ENCODE measurements at regions not wholly inside any gene's neighbourhood (a gene's known extent, or its start where the extent isn't known, plus 50 kb on each side); places are given as distances from the start of the nearest gene placed in this dataset.

DNA sequence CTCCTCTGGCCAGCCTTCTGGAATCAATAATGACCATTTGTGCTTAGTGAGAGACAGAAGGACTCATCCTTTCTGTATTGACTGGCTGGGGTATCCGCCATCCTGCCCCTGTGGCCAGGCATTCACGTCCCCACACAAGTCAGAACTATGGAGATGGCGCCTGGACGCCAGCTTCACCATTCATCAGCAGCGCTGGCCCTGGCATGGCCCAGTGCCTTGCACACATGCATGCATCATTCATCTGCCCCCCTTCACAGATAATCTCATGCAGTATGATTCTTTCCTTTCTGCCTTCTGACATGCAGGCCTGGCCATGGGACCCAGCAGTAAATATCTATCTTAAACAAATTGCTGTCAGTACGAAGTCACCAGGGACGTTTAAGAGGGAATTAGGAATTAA is 114.8 kb upstream of the MKI67 start:
- Histone ChIP-seq H3K27me3 (peaks cover 0 to 14% (median 0%) of the 10 kb centered on the region in 9 donors), H3K9me3 (peaks cover 0 to 4% (median 0%) of the 10 kb centered on the region in 12 donors), H3K36me3 (no peaks in the 10 kb centered on the region), H3K4me1 (no peaks in the 10 kb centered on the region), H3K4me3 (no peak overlapping the region), H3K27ac (no peak overlapping the region)
- TF ChIP-seq, protein P1, sequence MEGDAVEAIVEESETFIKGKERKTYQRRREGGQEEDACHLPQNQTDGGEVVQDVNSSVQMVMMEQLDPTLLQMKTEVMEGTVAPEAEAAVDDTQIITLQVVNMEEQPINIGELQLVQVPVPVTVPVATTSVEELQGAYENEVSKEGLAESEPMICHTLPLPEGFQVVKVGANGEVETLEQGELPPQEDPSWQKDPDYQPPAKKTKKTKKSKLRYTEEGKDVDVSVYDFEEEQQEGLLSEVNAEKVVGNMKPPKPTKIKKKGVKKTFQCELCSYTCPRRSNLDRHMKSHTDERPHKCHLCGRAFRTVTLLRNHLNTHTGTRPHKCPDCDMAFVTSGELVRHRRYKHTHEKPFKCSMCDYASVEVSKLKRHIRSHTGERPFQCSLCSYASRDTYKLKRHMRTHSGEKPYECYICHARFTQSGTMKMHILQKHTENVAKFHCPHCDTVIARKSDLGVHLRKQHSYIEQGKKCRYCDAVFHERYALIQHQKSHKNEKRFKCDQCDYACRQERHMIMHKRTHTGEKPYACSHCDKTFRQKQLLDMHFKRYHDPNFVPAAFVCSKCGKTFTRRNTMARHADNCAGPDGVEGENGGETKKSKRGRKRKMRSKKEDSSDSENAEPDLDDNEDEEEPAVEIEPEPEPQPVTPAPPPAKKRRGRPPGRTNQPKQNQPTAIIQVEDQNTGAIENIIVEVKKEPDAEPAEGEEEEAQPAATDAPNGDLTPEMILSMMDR (IDR thresholded peaks at IDR 0.05), result no peak
- TF ChIP-seq POLR2A (IDR thresholded peaks at IDR 0.05), result no peak
- DNase-seq (no peak), ATAC-seq (no peak)
- 86 to 93% (median 91%) methylated on average over 7 of the region's 7 CpGs for WGBS, 4 donors
- intact Hi-C loops (cut with DNase I), result no loop called here

DNA sequence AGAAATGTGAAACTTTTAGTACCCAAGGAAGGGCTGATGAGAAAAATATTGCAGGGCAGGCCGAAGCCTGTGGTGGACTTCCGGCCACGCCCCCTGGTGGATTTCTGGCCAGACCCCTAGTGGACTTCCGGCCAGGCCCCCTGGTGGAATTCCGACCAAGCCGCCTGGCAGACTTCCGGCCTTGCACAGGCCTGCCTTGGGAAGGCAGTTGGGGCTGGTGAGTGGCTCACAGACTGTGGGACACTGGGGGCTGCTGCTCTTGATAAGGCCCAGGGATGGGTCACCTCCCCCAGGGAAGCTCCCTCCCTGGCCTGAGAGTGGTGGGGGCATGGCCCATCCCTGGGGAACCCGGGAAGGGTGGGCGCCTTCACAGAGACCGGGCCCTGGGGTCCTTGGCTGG is 116.4 kb upstream of the MKI67 start:
- Histone ChIP-seq H3K27me3 (peaks cover 0 to 7% (median 0%) of the 10 kb centered on the region in 9 donors), H3K27ac (no peak overlapping the region), H3K4me1 (no peaks in the 10 kb centered on the region), H3K9me3 (peaks cover 0 to 4% (median 0%) of the 10 kb centered on the region in 12 donors), H3K4me3 (no peak overlapping the region), H3K36me3 (no peaks in the 10 kb centered on the region)
- no peak for TF ChIP-seq POLR2A (IDR thresholded peaks at IDR 0.05)
- TF ChIP-seq, protein P1 (IDR thresholded peaks at IDR 0.05), result no peak
- intact Hi-C loops (cut with DNase I), result no loop called here
- 65 to 89% (median 74%) methylated on average over 5 to 10 of the region's 10 CpGs for WGBS, 4 donors
- DNase-seq (no peak), ATAC-seq (no peak)

DNA sequence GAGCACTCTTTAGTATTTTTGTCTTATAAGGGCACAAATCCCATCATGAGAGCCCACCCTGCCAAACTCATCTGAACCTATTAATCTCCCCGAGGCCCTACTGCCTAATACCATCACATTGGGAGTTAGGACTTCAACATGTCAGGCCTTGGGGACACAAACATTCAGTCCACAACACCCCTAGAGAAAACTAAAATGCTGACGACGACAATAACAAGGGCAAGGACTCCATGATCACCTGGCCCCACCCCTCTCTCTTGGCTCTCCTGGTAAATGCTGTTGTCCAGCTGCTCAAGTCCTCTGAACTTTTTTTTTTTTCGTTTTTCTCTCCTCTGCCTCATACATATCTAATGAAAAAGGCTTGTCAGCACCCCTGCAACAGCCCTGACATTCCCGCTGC is 118.8 kb upstream of the MKI67 start:
- Histone ChIP-seq H3K36me3 (no peaks in the 10 kb centered on the region), H3K27me3 (no peaks in the 10 kb centered on the region), H3K4me3 (no peak overlapping the region), H3K4me1 (no peaks in the 10 kb centered on the region), H3K27ac (no peak overlapping the region), H3K9me3 (peaks cover 0 to 4% (median 0%) of the 10 kb centered on the region in 12 donors)
- TF ChIP-seq, protein P1 (IDR thresholded peaks at IDR 0.05), result no peak
- no peak for TF ChIP-seq POLR2A (IDR thresholded peaks at IDR 0.05)
- no peak for ATAC-seq
- WGBS, 4 donors, result 70 to 85% (median 81%) methylated on average over 5 of the region's 5 CpGs
- intact Hi-C loops (cut with DNase I), result no loop called here
- DNase-seq, result no peak

DNA sequence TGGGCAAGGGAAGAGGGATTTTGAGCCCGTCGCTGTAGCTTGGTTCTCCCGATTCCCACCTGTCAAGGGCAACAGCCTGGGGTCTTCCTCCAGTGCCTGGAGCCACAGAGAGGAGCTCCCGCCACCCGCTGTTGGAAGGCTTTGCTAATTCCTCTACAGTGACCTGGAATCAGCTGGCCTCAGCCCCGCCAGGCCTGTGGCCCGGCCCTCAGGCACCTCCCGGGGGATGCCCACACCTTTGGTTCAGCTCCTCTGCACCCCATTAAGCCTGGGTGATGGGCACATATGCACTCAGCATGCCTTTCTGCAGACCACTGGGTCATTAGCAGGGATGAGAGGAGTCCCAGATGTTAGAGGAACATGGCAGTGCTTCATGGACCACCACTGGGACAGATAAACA is 121.4 kb upstream of the MKI67 start:
- no peak overlapping the region for H3K27ac ChIP-seq
- TF ChIP-seq, protein P1 (IDR thresholded peaks at IDR 0.05), result no peak
- no peak for TF ChIP-seq POLR2A (IDR thresholded peaks at IDR 0.05)
- DNase-seq (no peak), ATAC-seq (no peak)
- no peaks in the 10 kb centered on the region for H3K4me1 ChIP-seq
- H3K4me3 ChIP-seq, result no peak overlapping the region
- WGBS, 4 donors, result 90 to 96% (median 95%) methylated on average over 6 to 8 of the region's 8 CpGs
- H3K27me3 ChIP-seq, result peaks cover 0 to 13% (median 0%) of the 10 kb centered on the region in 9 donors
- intact Hi-C loops (cut with DNase I), result no loop called here
- H3K9me3 ChIP-seq, result peaks cover 0 to 4% (median 0%) of the 10 kb centered on the region in 12 donors
- no peaks in the 10 kb centered on the region for H3K36me3 ChIP-seq
